Ishikawa (cell line): ENCODE measurements at regions not wholly inside any gene's neighbourhood (a gene's known extent, or its start where the extent isn't known, plus 50 kb on each side); places are given as distances from the start of the nearest gene placed in this dataset.

Experiments
- CEBPB ChIP-seq: IDR thresholded peaks from 2 replicates; pipeline ENCODE4 v1.6.1; 2012
- CREB1 ChIP-seq: IDR thresholded peaks from 2 replicates; pipeline ENCODE4 v1.6.1; 2012; ENCODE audit warnings: low read depth
- EGR1 ChIP-seq: IDR thresholded peaks from 2 replicates; pipeline ENCODE4 v1.6.1; 2012
- EP300 ChIP-seq: IDR thresholded peaks from 2 replicates; pipeline ENCODE4 v1.6.1; 2012; ENCODE audit warnings: borderline replicate concordance
- FOXM1 ChIP-seq: IDR thresholded peaks from 2 replicates; pipeline ENCODE4 v1.6.1; 2012; ENCODE audit warnings: low read depth, borderline replicate concordance
- MAX ChIP-seq: IDR thresholded peaks from 2 replicates; pipeline ENCODE4 v1.6.1; 2012
- NFIC ChIP-seq: IDR thresholded peaks from 2 replicates; pipeline ENCODE4 v1.6.1; 2012
- RAD21 ChIP-seq: IDR thresholded peaks from 2 replicates; pipeline ENCODE4 v1.6.1; 2012; ENCODE audit warnings: low read depth
- REST ChIP-seq: IDR thresholded peaks from 2 replicates; pipeline ENCODE4 v1.6.1; 2012; ENCODE audit warnings: low read depth, mild to moderate bottlenecking
- TAF1 ChIP-seq: IDR thresholded peaks from 2 replicates; pipeline ENCODE4 v1.6.1; 2012; ENCODE audit warnings: low read depth, mild to moderate bottlenecking
- TCF12 ChIP-seq: IDR thresholded peaks from 2 replicates; pipeline ENCODE4 v1.6.1; 2012; ENCODE audit warnings: low read depth
- TEAD4 ChIP-seq: IDR thresholded peaks from 2 replicates; pipeline ENCODE4 v1.6.1; 2012
- USF1 ChIP-seq: IDR thresholded peaks from 2 replicates; pipeline ENCODE4 v1.6.1; 2012
- YY1 ChIP-seq: IDR thresholded peaks from 2 replicates; pipeline ENCODE4 v1.6.1; 2012; ENCODE audit warnings: low read depth
- ZBTB7A ChIP-seq: IDR thresholded peaks from 2 replicates; pipeline ENCODE4 v1.6.1; 2012; ENCODE audit warnings: low read depth

DNA sequence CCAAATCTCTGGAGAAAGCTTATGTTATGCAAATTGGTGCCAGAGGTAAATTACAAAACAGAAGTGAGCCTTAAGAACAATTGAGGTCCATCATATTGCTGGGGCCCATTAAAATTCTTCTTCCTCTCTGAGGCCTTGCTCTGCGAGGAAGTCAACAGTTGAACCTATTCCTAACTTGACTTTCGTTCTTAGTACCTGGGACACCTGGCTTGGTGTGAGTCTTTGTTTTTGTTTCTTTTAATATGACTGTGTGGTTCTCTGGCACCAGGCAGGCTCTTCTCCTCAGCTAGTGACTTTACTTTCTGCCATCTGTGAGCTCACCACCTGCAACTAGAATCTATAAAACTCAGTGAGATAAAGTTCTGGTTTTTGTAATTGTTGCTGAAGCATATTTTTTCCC is 120.4 kb downstream of the CBLN1 start:
- TF ChIP-seq EGR1 (no peak), TCF12 (no peak), FOXM1 (no peak), MAX (no peak), ZBTB7A (no peak), CEBPB (no peak), TAF1 (no peak), YY1 (no peak), EP300 (no peak), USF1 (no peak), NFIC (no peak), REST (no peak), RAD21 (no peak), TEAD4 (no peak), CREB1 (no peak)

GRCh38 chr16:49158029-49158642 is 123.5 kb downstream of the CBLN1 start:
- TF ChIP-seq TAF1 (no peak), ZBTB7A (no peak), TCF12 (no peak), YY1 (no peak), FOXM1 (no peak), REST (peak; percentile 100), EGR1 (no peak), MAX (no peak), CEBPB (peak; percentile 54; the same call in 1 of the 2 replicates)

- TF ChIP-seq EP300 = no peak
- TF ChIP-seq TAF1 = no peak
- TF ChIP-seq REST = no peak
- TF ChIP-seq USF1 = no peak
- no peak for TF ChIP-seq EGR1
- TF ChIP-seq TEAD4 = no peak
- TF ChIP-seq FOXM1 = no peak
- TF ChIP-seq CEBPB = no peak
- no peak for TF ChIP-seq YY1
- no peak for TF ChIP-seq TCF12
- TF ChIP-seq CREB1 = no peak
- no peak for TF ChIP-seq ZBTB7A
- no peak for TF ChIP-seq MAX
- no peak for TF ChIP-seq NFIC
- TF ChIP-seq RAD21 = no peak
These were observed 131.3 kb downstream of the CBLN1 start for GRCh38 chr16:49150341-49150740.

GRCh38 chr16:49148410-49148809 is 133.2 kb downstream of the CBLN1 start:
- TF ChIP-seq USF1 (no peak), EGR1 (no peak), CEBPB (no peak), REST (no peak), TAF1 (no peak), FOXM1 (no peak), NFIC (no peak), TCF12 (no peak), TEAD4 (no peak)
